Tibial nerve (tissue), 4 donors: ENCODE measurements at regions not wholly inside any gene's neighbourhood (a gene's known extent, or its start where the extent isn't known, plus 50 kb on each side); places are given as distances from the start of the nearest gene placed in this dataset.
A peak's percentile ranks its signal among the peaks of the same experiment; 100 is the strongest.

Experiments
- DNase-seq, 2 donors: peaks; one replicate each; pipeline ENCODE4 v3.0.0-alpha.2; 2019; ENCODE audit warnings: low spot score in 2 of 2
- H3K27ac ChIP-seq, 4 donors: fragments of 200-600 bp; sonication (generic) in 3 of 4; one replicate each; pipeline ENCODE4 v1.5.1; 2017 to 2019; ENCODE audit warnings: mild to moderate bottlenecking in 1 of 4
- H3K27me3 ChIP-seq, 2 donors: fragments of 200-600 bp; sonication (generic) in 1 of 2; one replicate each; pipeline versions ENCODE4 v1.5.1 to v1.6.0; 2017 to 2019
- H3K36me3 ChIP-seq, 3 donors: fragments of 200-600 bp; sonication (generic); one replicate each; pipeline ENCODE4 v1.5.1; 2018 to 2019
- H3K4me1 ChIP-seq, 4 donors: fragments of 200-600 bp; sonication (generic) in 3 of 4; one replicate each; pipeline ENCODE4 v1.5.1; 2017 to 2019
- H3K4me3 ChIP-seq, 4 donors: fragments of 200-600 bp; sonication (generic) in 3 of 4; one replicate each; pipeline ENCODE4 v1.5.1; 2017 to 2019; ENCODE audit warnings: mild to moderate bottlenecking in 1 of 4, moderate library complexity in 1 of 4
- H3K9me3 ChIP-seq, 4 donors: fragments of 200-600 bp; sonication (generic) in 3 of 4; one replicate each; pipeline ENCODE4 v1.5.1; 2017 to 2019
- CTCF ChIP-seq, 5 experiments: fragments of 200-600 bp in 3 of 5; fragments of 450-650 bp in 2 of 5; sonication (generic) in 3 of 5; IDR thresholded peaks; one replicate each; pipeline ENCODE4 v1.5.1; 2016 to 2019; ENCODE audit warnings: antibody characterized with exemption in 5 of 5, mild to moderate bottlenecking in 3 of 5, moderate library complexity in 2 of 5
- EP300 ChIP-seq, 2 donors: sonication (generic); formaldehyde crosslinking; IDR thresholded peaks; one replicate each; pipeline ENCODE4 v1.6.1; 2017; ENCODE audit warnings: antibody characterized with exemption in 2 of 2, mild to moderate bottlenecking in 1 of 2
- POLR2A ChIP-seq, 2 donors: fragments of 450-650 bp; IDR thresholded peaks; one replicate each; pipeline ENCODE4 v1.6.1; 2017; ENCODE audit warnings: antibody characterized with exemption in 2 of 2, mild to moderate bottlenecking in 2 of 2, moderate library complexity in 2 of 2
- WGBS, 2 donors: methylation state at CpG; one replicate each; pipeline ENCODE4 v1.1.5; 2018; 5-methylcytosine and 5-hydroxymethylcytosine counted together

- 88 to 89% methylated on average over 8 of the region's 8 CpGs for WGBS, 2 donors
- no peak for TF ChIP-seq CTCF (IDR thresholded peaks at IDR 0.05)
- no peak for TF ChIP-seq EP300 (IDR thresholded peaks at IDR 0.05)
- TF ChIP-seq POLR2A (IDR thresholded peaks at IDR 0.05) = no peak
Observed at GRCh38 chr16:48447428-48447827, 62.2 kb upstream of the SIAH1 start.

GRCh38 chr16:48446534-48446920 lies 61.3 kb upstream of the SIAH1 start:
- 78 to 85% methylated on average over 5 of the region's 5 CpGs for WGBS, 2 donors
- Histone ChIP-seq H3K27me3 (no peaks in the 10 kb centered on the region), H3K9me3 (no peaks in the 10 kb centered on the region), H3K27ac (no peak overlapping the region), H3K36me3 (no peaks in the 10 kb centered on the region), H3K4me1 (peaks cover 0 to 9% (median 5%) of the 10 kb centered on the region in 4 donors), H3K4me3 (no peak overlapping the region)
- DNase-seq = no peak
- no peak for TF ChIP-seq POLR2A (IDR thresholded peaks at IDR 0.05)
- TF ChIP-seq CTCF (IDR thresholded peaks at IDR 0.05) = no peak
- no peak for TF ChIP-seq EP300 (IDR thresholded peaks at IDR 0.05)

More at GRCh38 chr16:48447428-48447827, 62.2 kb upstream of the SIAH1 start:
- H3K9me3 ChIP-seq = no peaks in the 10 kb centered on the region
- no peaks in the 10 kb centered on the region for H3K36me3 ChIP-seq
- no peak overlapping the region for H3K27ac ChIP-seq
- H3K4me1 ChIP-seq = peaks cover 0 to 9% (median 5%) of the 10 kb centered on the region in 4 donors
- no peak overlapping the region for H3K4me3 ChIP-seq
- DNase-seq = no peak
- H3K27me3 ChIP-seq = no peaks in the 10 kb centered on the region

- H3K36me3 ChIP-seq = no peaks in the 10 kb centered on the region
- H3K27ac ChIP-seq = peak overlapping the region in 1 of 4 donors; percentile 74
- H3K27me3 ChIP-seq = no peaks in the 10 kb centered on the region
- H3K9me3 ChIP-seq = no peaks in the 10 kb centered on the region
- DNase-seq = no peak
- TF ChIP-seq POLR2A (IDR thresholded peaks at IDR 0.05) (no peak), EP300 (IDR thresholded peaks at IDR 0.05) (no peak), CTCF (IDR thresholded peaks at IDR 0.05) (no peak)
- WGBS, 2 donors = 91 to 95% methylated on average over 8 of the region's 8 CpGs
- peaks cover 0 to 9% (median 5%) of the 10 kb centered on the region in 4 donors for H3K4me1 ChIP-seq
- H3K4me3 ChIP-seq = no peak overlapping the region
Observed at GRCh38 chr16:48445782-48446533, 60.7 kb upstream of the SIAH1 start.

- peak in 1 of 2 donors; percentile 34 for TF ChIP-seq EP300 (IDR thresholded peaks at IDR 0.05)
- no peak for TF ChIP-seq CTCF (IDR thresholded peaks at IDR 0.05)
- TF ChIP-seq POLR2A (IDR thresholded peaks at IDR 0.05) = no peak
- no peaks in the 10 kb centered on the region for H3K27me3 ChIP-seq
- H3K4me1 ChIP-seq = peaks cover 0 to 9% (median 5%) of the 10 kb centered on the region in 4 donors
- no peak for DNase-seq
- H3K27ac ChIP-seq = peak overlapping the region in 2 of 4 donors; percentile 73 to 74
- WGBS, 2 donors = 47 to 59% methylated on average over 6 of the region's 6 CpGs
- H3K4me3 ChIP-seq = no peak overlapping the region
- H3K36me3 ChIP-seq = no peaks in the 10 kb centered on the region
- H3K9me3 ChIP-seq = no peaks in the 10 kb centered on the region
Observed at GRCh38 chr16:48444574-48444973, 59.4 kb upstream of the SIAH1 start.

- TF ChIP-seq CTCF (IDR thresholded peaks at IDR 0.05) = no peak
- no peak for TF ChIP-seq POLR2A (IDR thresholded peaks at IDR 0.05)
- Histone ChIP-seq H3K4me1 (peaks cover 0 to 9% (median 5%) of the 10 kb centered on the region in 4 donors), H3K36me3 (no peaks in the 10 kb centered on the region), H3K27me3 (no peaks in the 10 kb centered on the region), H3K4me3 (no peak overlapping the region), H3K27ac (no peak overlapping the region), H3K9me3 (no peaks in the 10 kb centered on the region)
- DNase-seq = no peak
Observed at GRCh38 chr16:48442379-48442778, 57.2 kb upstream of the SIAH1 start.
